ENCODE measurements at regions not wholly inside any gene's neighbourhood (a gene's known extent, or its start where the extent isn't known, plus 50 kb on each side); places are given as distances from the start of the nearest gene placed in this dataset.
A peak's percentile ranks its signal among the peaks of the same experiment; 100 is the strongest.

DNA sequence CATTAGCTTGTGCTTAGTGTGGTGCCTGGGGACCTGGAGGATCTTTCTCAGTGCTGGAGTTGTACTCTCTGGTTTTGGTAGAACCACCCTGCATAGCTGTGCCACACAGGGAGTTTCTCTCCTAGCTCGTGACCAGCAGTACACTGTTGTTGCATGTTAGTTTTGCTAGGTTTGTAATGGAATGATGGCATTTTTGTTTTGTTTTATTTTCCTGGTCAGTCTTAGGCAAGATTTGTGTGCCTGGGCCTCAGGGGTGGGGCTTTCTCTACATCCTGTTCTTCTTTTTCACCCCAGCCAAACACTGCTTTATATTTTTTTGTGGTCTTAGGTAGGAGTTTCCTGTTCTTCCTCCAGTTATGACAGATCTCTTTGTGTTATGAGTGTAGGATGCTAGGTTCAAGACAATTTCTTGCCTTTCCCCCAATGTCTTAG is 534.5 kb upstream of the KCNMB2 start:
- Mint-ChIP-seq H3K27me3 (ENCODE audit: insufficient read depth, unreplicated experiment) (no peaks in the 10 kb centered on the region), H3K36me3 (ENCODE audit: insufficient read depth, unreplicated experiment) (no peaks in the 10 kb centered on the region), H3K4me3 (ENCODE audit: unreplicated experiment) (no peak overlapping the region), H3K4me1 (ENCODE audit: insufficient read depth, unreplicated experiment) (peaks cover 10% of the 10 kb centered on the region), H3K9me3 (ENCODE audit: unreplicated experiment) (peaks cover 8% of the 10 kb centered on the region), H3K27ac (ENCODE audit: low read depth, unreplicated experiment) (peak overlapping the region; percentile 44)
- TF ChIP-seq, protein P1, sequence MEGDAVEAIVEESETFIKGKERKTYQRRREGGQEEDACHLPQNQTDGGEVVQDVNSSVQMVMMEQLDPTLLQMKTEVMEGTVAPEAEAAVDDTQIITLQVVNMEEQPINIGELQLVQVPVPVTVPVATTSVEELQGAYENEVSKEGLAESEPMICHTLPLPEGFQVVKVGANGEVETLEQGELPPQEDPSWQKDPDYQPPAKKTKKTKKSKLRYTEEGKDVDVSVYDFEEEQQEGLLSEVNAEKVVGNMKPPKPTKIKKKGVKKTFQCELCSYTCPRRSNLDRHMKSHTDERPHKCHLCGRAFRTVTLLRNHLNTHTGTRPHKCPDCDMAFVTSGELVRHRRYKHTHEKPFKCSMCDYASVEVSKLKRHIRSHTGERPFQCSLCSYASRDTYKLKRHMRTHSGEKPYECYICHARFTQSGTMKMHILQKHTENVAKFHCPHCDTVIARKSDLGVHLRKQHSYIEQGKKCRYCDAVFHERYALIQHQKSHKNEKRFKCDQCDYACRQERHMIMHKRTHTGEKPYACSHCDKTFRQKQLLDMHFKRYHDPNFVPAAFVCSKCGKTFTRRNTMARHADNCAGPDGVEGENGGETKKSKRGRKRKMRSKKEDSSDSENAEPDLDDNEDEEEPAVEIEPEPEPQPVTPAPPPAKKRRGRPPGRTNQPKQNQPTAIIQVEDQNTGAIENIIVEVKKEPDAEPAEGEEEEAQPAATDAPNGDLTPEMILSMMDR (IDR thresholded peaks at IDR 0.05; ENCODE audit: unreplicated experiment), result no peak
- ChIA-PET CTCF (interaction anchor here (0.6 to 1.2 kb wide), 2 partner anchors 18 to 286 kb away, joined by 3 read pairs; no protein-coding TSS in a partner anchor), POLR2A (interaction anchor here (1.3 kb wide), 1 partner anchor 23 kb away, joined by 4 read pairs; no protein-coding TSS in a partner anchor)
- intact Hi-C loops (cut with micrococcal nuclease), result no loop called here
- DNase-seq (ENCODE audit: unreplicated experiment), result no peak
- BruUV-seq (replicated peaks), result no TSS peak

DNA sequence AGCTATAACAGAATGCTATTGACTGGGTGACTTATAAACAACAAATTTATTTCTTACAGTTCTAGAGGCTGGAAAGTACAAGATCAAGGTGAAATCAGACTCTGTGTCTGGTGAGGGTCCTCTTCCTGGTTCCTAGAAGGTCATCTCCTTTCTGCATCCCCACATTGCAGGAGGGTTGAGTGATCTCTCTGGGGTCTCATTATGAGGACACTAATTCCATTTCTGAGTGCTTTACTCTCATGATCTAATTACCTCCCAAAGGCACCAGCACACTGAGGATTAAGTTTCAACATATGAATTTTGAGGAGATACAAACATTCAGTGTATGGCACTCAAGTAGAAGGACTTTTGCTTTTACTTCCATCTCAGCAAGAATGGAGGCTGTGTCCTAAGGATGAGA is 534.1 kb upstream of the KCNMB2 start:
- peaks cover 10% of the 10 kb centered on the region for H3K4me1 Mint-ChIP-seq (ENCODE audit: insufficient read depth, unreplicated experiment)
- H3K27ac Mint-ChIP-seq (ENCODE audit: low read depth, unreplicated experiment), result peak overlapping the region; percentile 44
- BruUV-seq (replicated peaks), result no TSS peak
- TF ChIP-seq, protein P1 (IDR thresholded peaks at IDR 0.05; ENCODE audit: unreplicated experiment), result no peak
- peaks cover 8% of the 10 kb centered on the region for H3K9me3 Mint-ChIP-seq (ENCODE audit: unreplicated experiment)
- no peaks in the 10 kb centered on the region for H3K36me3 Mint-ChIP-seq (ENCODE audit: insufficient read depth, unreplicated experiment)
- intact Hi-C loops (cut with micrococcal nuclease), result no loop called here
- no peak for DNase-seq (ENCODE audit: unreplicated experiment)
- ChIA-PET CTCF (interaction anchor here (0.7 to 1.2 kb wide), 2 partner anchors 18 to 1854 kb away, joined by 3 to 5 read pairs; no protein-coding TSS in a partner anchor), POLR2A (interaction anchor here (1.3 kb wide), 1 partner anchor 23 kb away, joined by 4 read pairs; no protein-coding TSS in a partner anchor)
- no peak overlapping the region for H3K4me3 Mint-ChIP-seq (ENCODE audit: unreplicated experiment)
- no peaks in the 10 kb centered on the region for H3K27me3 Mint-ChIP-seq (ENCODE audit: insufficient read depth, unreplicated experiment)

DNA sequence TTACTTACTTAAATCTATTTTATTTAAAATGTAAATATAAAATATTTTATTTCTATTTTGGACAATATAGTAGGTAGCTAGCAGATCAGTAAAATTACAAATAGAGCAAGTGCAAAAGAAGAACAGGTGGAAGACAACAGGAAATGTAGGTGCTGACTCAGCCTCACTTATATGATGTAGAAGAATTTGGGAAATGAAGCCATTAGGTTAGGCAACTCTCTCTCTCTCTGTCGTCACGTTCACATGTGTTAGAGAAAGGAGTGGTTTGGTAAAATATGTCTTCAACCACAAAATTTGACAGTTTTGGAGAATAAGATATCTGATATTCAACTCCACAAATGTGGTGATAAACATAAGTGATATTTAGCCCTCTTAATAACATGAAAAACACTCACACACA is 532.5 kb upstream of the KCNMB2 start:
- peaks cover 8% of the 10 kb centered on the region for H3K9me3 Mint-ChIP-seq (ENCODE audit: unreplicated experiment)
- H3K27me3 Mint-ChIP-seq (ENCODE audit: insufficient read depth, unreplicated experiment), result no peaks in the 10 kb centered on the region
- no TSS peak for BruUV-seq (replicated peaks)
- H3K4me3 Mint-ChIP-seq (ENCODE audit: unreplicated experiment), result no peak overlapping the region
- TF ChIP-seq, protein P1 (IDR thresholded peaks at IDR 0.05; ENCODE audit: unreplicated experiment), result no peak
- ChIA-PET CTCF (no interaction called here), POLR2A (interaction anchor here (0.7 kb wide), 1 partner anchor 104 kb away, joined by 3 read pairs; no protein-coding TSS in a partner anchor)
- peak; percentile 54 for DNase-seq (ENCODE audit: unreplicated experiment)
- no peaks in the 10 kb centered on the region for H3K36me3 Mint-ChIP-seq (ENCODE audit: insufficient read depth, unreplicated experiment)
- intact Hi-C loops (cut with micrococcal nuclease), result no loop called here
- peak overlapping the region; percentile 81 for H3K27ac Mint-ChIP-seq (ENCODE audit: low read depth, unreplicated experiment)
- H3K4me1 Mint-ChIP-seq (ENCODE audit: insufficient read depth, unreplicated experiment), result peaks cover 10% of the 10 kb centered on the region

DNA sequence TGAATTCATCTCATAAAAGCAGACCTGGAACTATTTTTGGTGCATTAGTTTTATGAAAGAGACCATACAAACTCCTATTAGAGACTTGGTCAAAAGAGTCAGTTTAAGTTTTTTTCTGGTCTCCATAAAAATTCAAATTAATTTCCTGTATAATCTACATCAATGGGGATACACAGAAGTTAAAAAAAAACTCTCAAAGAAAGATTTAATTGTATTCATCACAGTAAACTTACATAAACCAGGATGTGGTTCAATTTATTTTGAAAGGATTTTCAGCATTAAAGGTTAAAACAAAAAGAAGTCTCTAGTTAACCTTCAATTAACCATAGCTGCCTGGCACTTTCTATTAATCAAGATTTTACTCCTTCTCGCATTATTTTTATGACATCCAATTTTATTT is 530.3 kb upstream of the KCNMB2 start:
- TF ChIP-seq, protein P1 (IDR thresholded peaks at IDR 0.05; ENCODE audit: unreplicated experiment), result no peak
- no peak overlapping the region for H3K27ac Mint-ChIP-seq (ENCODE audit: low read depth, unreplicated experiment)
- ChIA-PET POLR2A (no interaction called here), CTCF (no interaction called here)
- H3K27me3 Mint-ChIP-seq (ENCODE audit: insufficient read depth, unreplicated experiment), result no peaks in the 10 kb centered on the region
- H3K9me3 Mint-ChIP-seq (ENCODE audit: unreplicated experiment), result no peaks in the 10 kb centered on the region
- H3K4me3 Mint-ChIP-seq (ENCODE audit: unreplicated experiment), result no peak overlapping the region
- peaks cover 10% of the 10 kb centered on the region for H3K4me1 Mint-ChIP-seq (ENCODE audit: insufficient read depth, unreplicated experiment)
- H3K36me3 Mint-ChIP-seq (ENCODE audit: insufficient read depth, unreplicated experiment), result no peaks in the 10 kb centered on the region
- intact Hi-C loops (cut with micrococcal nuclease), result no loop called here
- DNase-seq (ENCODE audit: unreplicated experiment), result no peak
- BruUV-seq (replicated peaks), result no TSS peak
